ENCODE measurements at regions not wholly inside any gene's neighbourhood (a gene's known extent, or its start where the extent isn't known, plus 50 kb on each side); places are given as distances from the start of the nearest gene placed in this dataset.
"Not testable (repeated sequence)": the region's sequence is repeated elsewhere in the genome, so short reads cannot be mapped to it uniquely, and the experiment has no call there.

GRCh38 chr2:239730897-239731296 lies 294.2 kb downstream of the NDUFA10 start:
- Histone ChIP-seq H3K9me3 (ENCODE audit: control insufficient read depth, insufficient read depth, low read depth, low read length) (no peaks in the 10 kb centered on the region), H3K36me3 (ENCODE audit: control insufficient read depth, insufficient read depth, low read length) (no peaks in the 10 kb centered on the region), H3K4me3 (replicated peaks in 1 of 4; ENCODE audit: control extremely low read depth in 1 of 4, insufficient read depth in 1 of 4, low read depth in 3 of 4, low read length in 4 of 4) (no peak overlapping the region), H3K79me2 (ENCODE audit: control insufficient read depth, insufficient read depth, low read length) (no peaks in the 10 kb centered on the region), H2AFZ (ENCODE audit: low read length) (no peak overlapping the region), H3K27ac (ENCODE audit: insufficient read depth, low read length) (no peak overlapping the region), H3K4me2 (ENCODE audit: extremely low read depth, insufficient read depth, low read length) (no peak overlapping the region), H3K27me3 (ENCODE audit: control insufficient read depth, insufficient read depth, low read length) (no peaks in the 10 kb centered on the region), H3K4me1 (ENCODE audit: control insufficient read depth, extremely low read depth, insufficient read depth, low read length) (no peaks in the 10 kb centered on the region), H3K9ac (ENCODE audit: insufficient read depth, low read length) (no peak overlapping the region), H4K20me1 (ENCODE audit: control insufficient read depth, extremely low read depth, insufficient read depth, low read length) (no peaks in the 10 kb centered on the region)
- TF ChIP-seq EZH2 (IDR thresholded peaks at IDR 0.05; ENCODE audit: low read length, missing control alignments) = no peak
- TF ChIP-seq CTCF (conservative IDR thresholded peaks at IDR 0.05 in 1 of 2, IDR thresholded peaks at IDR 0.05 in 1 of 2; ENCODE audit: low read depth in 1 of 2, low read length in 2 of 2) = no peak
- DNase-seq (ENCODE audit: low read depth in 2 of 2) = no peak

GRCh38 chr2:239730567-239730882 lies 294.6 kb downstream of the NDUFA10 start:
- not testable (repeated sequence) for H3K4me3 ChIP-seq (replicated peaks in 1 of 4; ENCODE audit: control extremely low read depth in 1 of 4, insufficient read depth in 1 of 4, low read depth in 3 of 4, low read length in 4 of 4); H3K4me1 ChIP-seq (ENCODE audit: control insufficient read depth, extremely low read depth, insufficient read depth, low read length); H4K20me1 ChIP-seq (ENCODE audit: control insufficient read depth, extremely low read depth, insufficient read depth, low read length); H3K9ac ChIP-seq (ENCODE audit: insufficient read depth, low read length); H2AFZ ChIP-seq (ENCODE audit: low read length); H3K27me3 ChIP-seq (ENCODE audit: control insufficient read depth, insufficient read depth, low read length); H3K9me3 ChIP-seq (ENCODE audit: control insufficient read depth, insufficient read depth, low read depth, low read length); DNase-seq (ENCODE audit: low read depth in 2 of 2); H3K27ac ChIP-seq (ENCODE audit: insufficient read depth, low read length); H3K79me2 ChIP-seq (ENCODE audit: control insufficient read depth, insufficient read depth, low read length); H3K36me3 ChIP-seq (ENCODE audit: control insufficient read depth, insufficient read depth, low read length); H3K4me2 ChIP-seq (ENCODE audit: extremely low read depth, insufficient read depth, low read length)

GRCh38 chr2:239729681-239730566 lies 295.2 kb downstream of the NDUFA10 start:
- Histone ChIP-seq H3K4me1 (ENCODE audit: control insufficient read depth, extremely low read depth, insufficient read depth, low read length) (no peaks in the 10 kb centered on the region), H3K27ac (ENCODE audit: insufficient read depth, low read length) (no peak overlapping the region), H4K20me1 (ENCODE audit: control insufficient read depth, extremely low read depth, insufficient read depth, low read length) (no peaks in the 10 kb centered on the region), H3K4me3 (replicated peaks in 1 of 4; ENCODE audit: control extremely low read depth in 1 of 4, insufficient read depth in 1 of 4, low read depth in 3 of 4, low read length in 4 of 4) (no peak overlapping the region), H3K27me3 (ENCODE audit: control insufficient read depth, insufficient read depth, low read length) (no peaks in the 10 kb centered on the region), H3K4me2 (ENCODE audit: extremely low read depth, insufficient read depth, low read length) (no peak overlapping the region), H3K36me3 (ENCODE audit: control insufficient read depth, insufficient read depth, low read length) (no peaks in the 10 kb centered on the region), H3K9me3 (ENCODE audit: control insufficient read depth, insufficient read depth, low read depth, low read length) (no peaks in the 10 kb centered on the region), H3K79me2 (ENCODE audit: control insufficient read depth, insufficient read depth, low read length) (no peaks in the 10 kb centered on the region), H2AFZ (ENCODE audit: low read length) (no peak overlapping the region), H3K9ac (ENCODE audit: insufficient read depth, low read length) (no peak overlapping the region)
- no peak for TF ChIP-seq CTCF (conservative IDR thresholded peaks at IDR 0.05 in 1 of 2, IDR thresholded peaks at IDR 0.05 in 1 of 2; ENCODE audit: low read depth in 1 of 2, low read length in 2 of 2)
- no peak for TF ChIP-seq EZH2 (IDR thresholded peaks at IDR 0.05; ENCODE audit: low read length, missing control alignments)
- no peak for DNase-seq (ENCODE audit: low read depth in 2 of 2)
